HL-60 (cell line): ENCODE measurements at regions not wholly inside any gene's neighbourhood (a gene's known extent, or its start where the extent isn't known, plus 50 kb on each side); places are given as distances from the start of the nearest gene placed in this dataset.

Source experiments
- DNase-seq, 2 experiments: peaks; one replicate each; pipeline ENCODE4 v3.0.0-alpha.2; 2010 to 2020; ENCODE audit warnings: low read depth in 1 of 2, low spot score in 1 of 2
- H3K27ac ChIP-seq: fragments of 250-450 bp; sonication (Bioruptor Pico); replicated peaks from 2 replicates; pipeline ENCODE4 v1.5.1; 2020; ENCODE audit warnings: mild to moderate bottlenecking, moderate library complexity
- H3K27me3 ChIP-seq: fragments of 250-450 bp; sonication (Bioruptor Pico); 2 replicates; pipeline ENCODE4 v1.5.1; 2021; ENCODE audit warnings: mild to moderate bottlenecking, moderate library complexity; ENCODE audit not compliant: insufficient read depth, poor library complexity, severe bottlenecking
- H3K4me3 ChIP-seq: replicated peaks from 2 replicates; pipeline ENCODE4 v1.5.1; 2011; ENCODE audit warnings: mild to moderate bottlenecking, control low read depth, low read length; ENCODE audit not compliant: insufficient read depth
- GABPA ChIP-seq: IDR thresholded peaks from 2 replicates; pipeline ENCODE4 v1.6.1; 2012; ENCODE audit warnings: low read depth
- POLR2AphosphoS5 ChIP-seq: IDR thresholded peaks from 2 replicates; pipeline ENCODE4 v1.6.1; 2012; ENCODE audit warnings: low read depth
- REST ChIP-seq: IDR thresholded peaks from 2 replicates; pipeline ENCODE4 v1.6.1; 2012; ENCODE audit warnings: low read depth; ENCODE audit not compliant: insufficient replicate concordance
- SPI1 ChIP-seq: IDR thresholded peaks from 2 replicates; pipeline ENCODE4 v1.6.1; 2012; ENCODE audit warnings: low read depth, mild to moderate bottlenecking, borderline replicate concordance
- TF ChIP-seq, protein P1 (sequence below): IDR thresholded peaks from one replicate; pipeline ENCODE4 v1.5.1; 2011; ENCODE audit warnings: low read length, control low read depth, inconsistent platforms; ENCODE audit not compliant: insufficient read depth

DNA sequence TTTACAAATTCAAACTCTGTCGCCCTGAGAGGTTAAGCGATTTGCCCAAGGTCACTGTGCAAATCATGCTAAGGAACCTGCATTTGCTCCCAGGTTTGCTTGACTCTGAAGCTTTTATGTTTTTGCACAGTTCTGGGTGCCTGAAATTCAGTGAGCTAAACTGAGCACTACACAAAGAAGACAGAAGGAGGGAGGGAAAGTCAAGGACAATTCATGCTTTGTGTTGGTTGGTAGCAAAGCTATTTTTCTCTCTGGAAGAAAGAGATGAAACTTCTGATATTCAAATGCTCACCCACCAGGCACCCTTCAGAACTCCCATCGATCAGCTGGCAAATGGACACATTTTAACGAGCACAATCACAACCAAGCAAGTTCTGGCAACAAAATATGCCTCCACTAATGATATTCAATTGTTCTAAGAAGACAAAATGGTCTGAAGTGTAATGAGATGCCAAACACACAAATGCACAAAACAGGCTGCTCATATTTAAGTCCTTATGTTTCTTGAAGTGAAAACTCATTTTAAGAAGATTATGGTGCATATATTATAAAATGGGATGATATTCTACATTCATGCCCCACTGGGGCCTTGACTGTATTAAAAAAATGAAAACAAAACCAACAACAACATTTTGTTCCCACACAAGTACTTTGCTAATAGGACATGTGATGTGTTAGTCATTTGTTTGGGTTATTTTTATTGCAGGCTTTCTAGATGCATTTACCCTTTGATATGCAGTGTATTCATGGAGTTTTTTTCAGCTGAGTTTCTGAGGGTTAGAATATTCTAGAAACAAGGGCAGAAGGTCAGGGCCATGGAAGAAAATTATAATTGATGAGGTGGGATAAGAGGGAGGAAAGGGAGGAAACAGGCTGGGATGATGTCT is 445.6 kb upstream of the CELF4 start:
- peaks cover 3% of the 10 kb centered on the region for H3K27me3 ChIP-seq
- H3K27ac ChIP-seq, result no peak overlapping the region
- no peak for TF ChIP-seq POLR2AphosphoS5
- TF ChIP-seq REST, result no peak
- TF ChIP-seq SPI1, result no peak
- no peak for TF ChIP-seq GABPA
- TF ChIP-seq, protein P1, sequence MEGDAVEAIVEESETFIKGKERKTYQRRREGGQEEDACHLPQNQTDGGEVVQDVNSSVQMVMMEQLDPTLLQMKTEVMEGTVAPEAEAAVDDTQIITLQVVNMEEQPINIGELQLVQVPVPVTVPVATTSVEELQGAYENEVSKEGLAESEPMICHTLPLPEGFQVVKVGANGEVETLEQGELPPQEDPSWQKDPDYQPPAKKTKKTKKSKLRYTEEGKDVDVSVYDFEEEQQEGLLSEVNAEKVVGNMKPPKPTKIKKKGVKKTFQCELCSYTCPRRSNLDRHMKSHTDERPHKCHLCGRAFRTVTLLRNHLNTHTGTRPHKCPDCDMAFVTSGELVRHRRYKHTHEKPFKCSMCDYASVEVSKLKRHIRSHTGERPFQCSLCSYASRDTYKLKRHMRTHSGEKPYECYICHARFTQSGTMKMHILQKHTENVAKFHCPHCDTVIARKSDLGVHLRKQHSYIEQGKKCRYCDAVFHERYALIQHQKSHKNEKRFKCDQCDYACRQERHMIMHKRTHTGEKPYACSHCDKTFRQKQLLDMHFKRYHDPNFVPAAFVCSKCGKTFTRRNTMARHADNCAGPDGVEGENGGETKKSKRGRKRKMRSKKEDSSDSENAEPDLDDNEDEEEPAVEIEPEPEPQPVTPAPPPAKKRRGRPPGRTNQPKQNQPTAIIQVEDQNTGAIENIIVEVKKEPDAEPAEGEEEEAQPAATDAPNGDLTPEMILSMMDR, result no peak
- no peak for DNase-seq
- H3K4me3 ChIP-seq, result no peak overlapping the region

DNA sequence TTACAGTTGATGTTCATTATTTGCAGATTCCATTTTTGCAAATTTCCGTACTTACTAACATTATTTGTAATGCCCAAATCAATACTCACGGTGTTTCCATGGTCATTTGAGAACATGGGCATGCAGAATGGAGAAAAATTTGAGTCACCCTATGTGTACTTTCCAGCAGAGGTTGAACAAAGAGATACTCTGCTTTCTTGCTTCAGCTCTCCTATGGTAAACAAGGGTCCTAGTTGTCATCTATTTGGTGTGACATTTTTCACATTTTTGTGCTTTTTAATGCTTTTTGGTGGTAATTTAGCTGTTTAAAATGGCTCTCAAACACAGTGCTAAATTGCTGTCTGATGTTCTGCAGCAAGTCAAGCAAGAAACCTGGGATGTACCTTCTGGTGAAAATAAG is 444.4 kb upstream of the CELF4 start:
- H3K4me3 ChIP-seq, result no peak overlapping the region
- peaks cover 3% of the 10 kb centered on the region for H3K27me3 ChIP-seq
- H3K27ac ChIP-seq, result no peak overlapping the region
- TF ChIP-seq SPI1, result no peak
- TF ChIP-seq POLR2AphosphoS5, result no peak
- TF ChIP-seq GABPA, result no peak
- no peak for TF ChIP-seq REST
- TF ChIP-seq, protein P1, result no peak
- no peak for DNase-seq

- TF ChIP-seq POLR2AphosphoS5 (no peak), GABPA (no peak)
- no peak for DNase-seq
- no peak overlapping the region for H3K4me3 ChIP-seq
- no peak overlapping the region for H3K27ac ChIP-seq
- peaks cover 3% of the 10 kb centered on the region for H3K27me3 ChIP-seq
These were observed 443.7 kb upstream of the CELF4 start for GRCh38 chr18:38009320-38009719.

DNA sequence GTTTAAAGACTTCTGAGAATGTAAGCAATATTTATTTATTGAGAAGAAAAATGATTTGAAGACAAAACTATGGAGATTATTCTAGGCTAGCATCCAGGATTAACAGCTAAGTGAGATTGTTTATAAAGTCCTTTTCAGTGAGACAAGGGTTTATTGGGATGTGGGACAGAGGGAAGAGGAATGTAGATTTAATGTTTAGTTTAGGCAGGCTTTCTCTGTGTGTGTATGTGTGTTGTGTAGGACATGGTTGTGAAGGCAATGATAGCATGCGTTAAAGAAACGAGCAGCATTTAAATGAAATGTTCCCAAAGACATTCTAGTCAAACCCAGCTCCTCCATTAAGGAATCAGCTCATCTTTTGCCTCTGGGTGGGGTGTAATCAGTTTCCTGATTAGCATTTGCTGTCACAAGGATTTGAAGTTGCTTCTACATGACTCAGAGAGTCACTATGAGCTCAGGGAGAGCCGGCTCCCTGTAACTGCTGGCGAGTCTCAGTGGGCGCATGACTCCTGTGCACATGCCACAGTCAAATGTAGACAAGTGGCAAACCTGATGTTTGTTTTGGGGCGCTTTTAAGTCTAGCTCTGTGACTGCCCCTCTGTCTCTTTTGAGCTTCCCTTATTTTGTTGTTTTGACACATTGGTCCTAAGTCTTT is 442.2 kb upstream of the CELF4 start:
- no peak for TF ChIP-seq REST
- TF ChIP-seq, protein P1, result no peak
- no peak for TF ChIP-seq GABPA
- TF ChIP-seq SPI1, result no peak
- no peak for TF ChIP-seq POLR2AphosphoS5
- H3K27me3 ChIP-seq, result peaks cover 3% of the 10 kb centered on the region
- no peak overlapping the region for H3K4me3 ChIP-seq
- DNase-seq, result no peak
- H3K27ac ChIP-seq, result no peak overlapping the region
